ENCODE measurements at regions not wholly inside any gene's neighbourhood (a gene's known extent, or its start where the extent isn't known, plus 50 kb on each side); places are given as distances from the start of the nearest gene placed in this dataset.

- ATAC-seq (replicated peaks in 6 of 8) = no peak
- H3K27ac ChIP-seq = no peak overlapping the region
- no peaks in the 10 kb centered on the region for H3K4me1 ChIP-seq (replicated peaks in 1 of 2)
- no peak overlapping the region for H3K4me3 ChIP-seq
- WGBS, 10 experiments = 0 to 100% (median 88%) methylated on average over 1 to 5 of the region's 5 CpGs
- in situ Hi-C loops (cut with MboI; ENCODE audit: low pct_unique_long_range_greater_than_20kb in 2 of 9, low sequenced_read_pairs in 9 of 9, unreplicated experiment in 9 of 9) = no loop called here
Measured at GRCh38 chr14:58798173-58798572, 160.4 kb downstream of the DACT1 start.

GRCh38 chr14:58801086-58801485 is 163.3 kb downstream of the DACT1 start:
- ATAC-seq (replicated peaks in 6 of 8) = no peak
- H3K4me3 ChIP-seq = no peak overlapping the region
- H3K27ac ChIP-seq = no peak overlapping the region
- H3K4me1 ChIP-seq (replicated peaks in 1 of 2) = peaks cover 3 to 9% of the 10 kb centered on the region in 2 donors
- in situ Hi-C loops (cut with MboI; ENCODE audit: low pct_unique_long_range_greater_than_20kb in 2 of 9, low sequenced_read_pairs in 9 of 9, unreplicated experiment in 9 of 9) = no loop called here

GRCh38 chr14:58805057-58805456 is 167.3 kb downstream of the DACT1 start:
- peak in 7 of 8 experiments; percentile 57 to 100 (median 93) for ATAC-seq (replicated peaks in 6 of 8)
- 13 to 73% (median 33%) methylated on average over 1 to 4 of the region's 4 CpGs; no CpG with 5 or more reads in 1 of the 10 experiments for WGBS, 10 experiments

GRCh38 chr14:58805605-58806409 is 168.0 kb downstream of the DACT1 start:
- ATAC-seq (replicated peaks in 6 of 8) = peak in 3 of 8 experiments; percentile 16 to 67 (median 26)
- in situ Hi-C loops (cut with MboI; ENCODE audit: low pct_unique_long_range_greater_than_20kb in 2 of 9, low sequenced_read_pairs in 9 of 9, unreplicated experiment in 9 of 9) = no loop called here
- WGBS, 10 experiments = 18 to 100% (median 83%) methylated on average over 1 to 6 of the region's 6 CpGs; no CpG with 5 or more reads in 1 of the 10 experiments

More at GRCh38 chr14:58805057-58805456, 167.3 kb downstream of the DACT1 start:
- Histone ChIP-seq H3K27ac (no peak overlapping the region), H3K4me3 (no peak overlapping the region), H3K4me1 (replicated peaks in 1 of 2) (peaks cover 3 to 9% of the 10 kb centered on the region in 2 donors)
- in situ Hi-C loops (cut with MboI; ENCODE audit: low pct_unique_long_range_greater_than_20kb in 2 of 9, low sequenced_read_pairs in 9 of 9, unreplicated experiment in 9 of 9) = no loop called here

GRCh38 chr14:58807191-58807590 is 169.4 kb downstream of the DACT1 start:
- no peak overlapping the region for H3K27ac ChIP-seq
- ATAC-seq (replicated peaks in 6 of 8) = peak in 1 of 8 experiments; percentile 48
- peaks cover 3 to 9% of the 10 kb centered on the region in 2 donors for H3K4me1 ChIP-seq (replicated peaks in 1 of 2)
- in situ Hi-C loops (cut with MboI; ENCODE audit: low pct_unique_long_range_greater_than_20kb in 2 of 9, low sequenced_read_pairs in 9 of 9, unreplicated experiment in 9 of 9) = no loop called here
- no peak overlapping the region for H3K4me3 ChIP-seq

More at GRCh38 chr14:58805605-58806409, 168.0 kb downstream of the DACT1 start:
- Histone ChIP-seq H3K4me3 (no peak overlapping the region), H3K27ac (no peak overlapping the region), H3K4me1 (replicated peaks in 1 of 2) (peaks cover 3 to 9% of the 10 kb centered on the region in 2 donors)

GRCh38 chr14:58808828-58809227 is 171.1 kb downstream of the DACT1 start:
- Histone ChIP-seq H3K4me1 (replicated peaks in 1 of 2) (peaks cover 3 to 9% of the 10 kb centered on the region in 2 donors), H3K27ac (no peak overlapping the region), H3K4me3 (no peak overlapping the region)
- 0 to 100% (median 90%) methylated on average over 1 to 4 of the region's 4 CpGs for WGBS, 10 experiments
- in situ Hi-C loops (cut with MboI; ENCODE audit: low pct_unique_long_range_greater_than_20kb in 2 of 9, low sequenced_read_pairs in 9 of 9, unreplicated experiment in 9 of 9) = no loop called here
- peak in 1 of 8 experiments; percentile 13 for ATAC-seq (replicated peaks in 6 of 8)

- in situ Hi-C loops (cut with MboI; ENCODE audit: low pct_unique_long_range_greater_than_20kb in 2 of 9, low sequenced_read_pairs in 9 of 9, unreplicated experiment in 9 of 9) = no loop called here
- no peak overlapping the region for H3K4me3 ChIP-seq
- ATAC-seq (replicated peaks in 6 of 8) = no peak
- no peak overlapping the region for H3K27ac ChIP-seq
- H3K4me1 ChIP-seq (replicated peaks in 1 of 2) = peaks cover 3 to 9% of the 10 kb centered on the region in 2 donors
- 18 to 100% (median 77%) methylated on average over 1 of the region's 1 CpG; no CpG with 5 or more reads in 1 of the 10 experiments for WGBS, 10 experiments
Measured at GRCh38 chr14:58809520-58809919, 171.8 kb downstream of the DACT1 start.

- no peak overlapping the region for H3K4me3 ChIP-seq
- H3K27ac ChIP-seq = no peak overlapping the region
- 14 to 72% (median 61%) methylated on average over 1 to 3 of the region's 3 CpGs for WGBS, 10 experiments
- in situ Hi-C loops (cut with MboI; ENCODE audit: low pct_unique_long_range_greater_than_20kb in 2 of 9, low sequenced_read_pairs in 9 of 9, unreplicated experiment in 9 of 9) = no loop called here
- peak in 1 of 8 experiments; percentile 48 for ATAC-seq (replicated peaks in 6 of 8)
- peaks cover 6 to 20% of the 10 kb centered on the region in 2 donors for H3K4me1 ChIP-seq (replicated peaks in 1 of 2)
Measured at GRCh38 chr14:58812050-58812910, 174.5 kb downstream of the DACT1 start.

- Histone ChIP-seq H3K27ac (no peak overlapping the region), H3K4me3 (no peak overlapping the region), H3K4me1 (replicated peaks in 1 of 2) (peaks cover 6 to 20% of the 10 kb centered on the region in 2 donors)
- WGBS, 10 experiments = 33 to 100% (median 91%) methylated on average over 1 to 2 of the region's 2 CpGs
- in situ Hi-C loops (cut with MboI; ENCODE audit: low pct_unique_long_range_greater_than_20kb in 2 of 9, low sequenced_read_pairs in 9 of 9, unreplicated experiment in 9 of 9) = no loop called here
- ATAC-seq (replicated peaks in 6 of 8) = no peak
Measured at GRCh38 chr14:58813745-58814144, 176.0 kb downstream of the DACT1 start.

GRCh38 chr14:58814466-58814865 is 176.7 kb downstream of the DACT1 start:
- no peak for ATAC-seq (replicated peaks in 6 of 8)
- H3K4me1 ChIP-seq (replicated peaks in 1 of 2) = peaks cover 6 to 20% of the 10 kb centered on the region in 2 donors
- in situ Hi-C loops (cut with MboI; ENCODE audit: low pct_unique_long_range_greater_than_20kb in 2 of 9, low sequenced_read_pairs in 9 of 9, unreplicated experiment in 9 of 9) = no loop called here
- no peak overlapping the region for H3K27ac ChIP-seq
- no peak overlapping the region for H3K4me3 ChIP-seq
- 94 to 100% (median 100%) methylated on average over 1 to 3 of the region's 3 CpGs; no CpG with 5 or more reads in 4 of the 10 experiments for WGBS, 10 experiments

- in situ Hi-C loops (cut with MboI; ENCODE audit: low pct_unique_long_range_greater_than_20kb in 2 of 9, low sequenced_read_pairs in 9 of 9, unreplicated experiment in 9 of 9) = no loop called here
- Histone ChIP-seq H3K4me3 (no peak overlapping the region), H3K27ac (no peak overlapping the region), H3K4me1 (replicated peaks in 1 of 2) (peaks cover 6 to 20% of the 10 kb centered on the region in 2 donors)
- WGBS, 10 experiments = 0 to 100% (median 92%) methylated on average over 1 to 2 of the region's 2 CpGs; no CpG with 5 or more reads in 4 of the 10 experiments
- ATAC-seq (replicated peaks in 6 of 8) = peak in 3 of 8 experiments; percentile 22 to 72 (median 24)
Measured at GRCh38 chr14:58815161-58815701, 177.5 kb downstream of the DACT1 start.

- H3K4me1 ChIP-seq (replicated peaks in 1 of 2) = peaks cover 6 to 20% of the 10 kb centered on the region in 2 donors
- in situ Hi-C loops (cut with MboI; ENCODE audit: low pct_unique_long_range_greater_than_20kb in 2 of 9, low sequenced_read_pairs in 9 of 9, unreplicated experiment in 9 of 9) = no loop called here
- H3K4me3 ChIP-seq = no peak overlapping the region
- no peak overlapping the region for H3K27ac ChIP-seq
- peak in 6 of 8 experiments; percentile 26 to 67 (median 43) for ATAC-seq (replicated peaks in 6 of 8)
- 0 to 79% (median 62%) methylated on average over 1 to 5 of the region's 5 CpGs; no CpG with 5 or more reads in 2 of the 10 experiments for WGBS, 10 experiments
Measured at GRCh38 chr14:58815794-58816193, 178.0 kb downstream of the DACT1 start.
